Thyroid gland (tissue), 4 donors: ENCODE measurements at regions not wholly inside any gene's neighbourhood (a gene's known extent, or its start where the extent isn't known, plus 50 kb on each side); places are given as distances from the start of the nearest gene placed in this dataset.

ENCODE experiments used
- POLR2A ChIP-seq, 2 donors: fragments of 450-650 bp; IDR thresholded peaks; one replicate each; pipeline ENCODE4 v1.6.1; 2017; ENCODE audit warnings: antibody characterized with exemption in 2 of 2, mild to moderate bottlenecking in 2 of 2, moderate library complexity in 1 of 2
- TF ChIP-seq, protein P1 (sequence below), 6 experiments: fragments of 200-600 bp in 3 of 6; fragments of 450-650 bp in 3 of 6; sonication (generic) in 3 of 6; IDR thresholded peaks; one replicate each; pipeline ENCODE4 v1.5.1; 2016 to 2019; ENCODE audit warnings: antibody characterized with exemption in 6 of 6, mild to moderate bottlenecking in 2 of 6, inconsistent platforms in 1 of 6, moderate library complexity in 1 of 6

- TF ChIP-seq, protein P1, sequence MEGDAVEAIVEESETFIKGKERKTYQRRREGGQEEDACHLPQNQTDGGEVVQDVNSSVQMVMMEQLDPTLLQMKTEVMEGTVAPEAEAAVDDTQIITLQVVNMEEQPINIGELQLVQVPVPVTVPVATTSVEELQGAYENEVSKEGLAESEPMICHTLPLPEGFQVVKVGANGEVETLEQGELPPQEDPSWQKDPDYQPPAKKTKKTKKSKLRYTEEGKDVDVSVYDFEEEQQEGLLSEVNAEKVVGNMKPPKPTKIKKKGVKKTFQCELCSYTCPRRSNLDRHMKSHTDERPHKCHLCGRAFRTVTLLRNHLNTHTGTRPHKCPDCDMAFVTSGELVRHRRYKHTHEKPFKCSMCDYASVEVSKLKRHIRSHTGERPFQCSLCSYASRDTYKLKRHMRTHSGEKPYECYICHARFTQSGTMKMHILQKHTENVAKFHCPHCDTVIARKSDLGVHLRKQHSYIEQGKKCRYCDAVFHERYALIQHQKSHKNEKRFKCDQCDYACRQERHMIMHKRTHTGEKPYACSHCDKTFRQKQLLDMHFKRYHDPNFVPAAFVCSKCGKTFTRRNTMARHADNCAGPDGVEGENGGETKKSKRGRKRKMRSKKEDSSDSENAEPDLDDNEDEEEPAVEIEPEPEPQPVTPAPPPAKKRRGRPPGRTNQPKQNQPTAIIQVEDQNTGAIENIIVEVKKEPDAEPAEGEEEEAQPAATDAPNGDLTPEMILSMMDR (IDR thresholded peaks at IDR 0.05), result no peak
- no peak for TF ChIP-seq POLR2A (IDR thresholded peaks at IDR 0.05)
Measured at GRCh38 chr5:115452083-115452482, 92.5 kb downstream of the FEM1C start.
